H1 (cell line): ENCODE measurements at regions not wholly inside any gene's neighbourhood (a gene's known extent, or its start where the extent isn't known, plus 50 kb on each side); places are given as distances from the start of the nearest gene placed in this dataset.

ENCODE experiments used
- CTCF ChIA-PET: fragments of 300-600 bp; sonication (Branson Sonifier 250); formaldehyde crosslinking; loops from one replicate; lab custom pipeline; 2021; ENCODE audit not compliant: partially characterized antibody; lab: Charles Lee
- POLR2A ChIA-PET: fragments of 300-600 bp; sonication (Branson Sonifier 250); formaldehyde crosslinking; loops from one replicate; lab custom pipeline; 2021; ENCODE audit warnings: inconsistent platforms; ENCODE audit not compliant: partially characterized antibody; lab: Charles Lee
- DNase-seq, 2 experiments: peaks; one replicate each; pipeline versions ENCODE4 v3.0.0 to v3.0.0-alpha.2; 2010 to 2022; ENCODE audit warnings: low spot score in 2 of 2, low read depth in 1 of 2, mixed read lengths in 1 of 2
- FAIRE-seq: peaks from 2 replicates; lab custom pipeline; 2011; peaks lifted over from hg19 to GRCh38; lab: Jason Lieb, UNC
- H2AFZ ChIP-seq: 2 replicates; pipeline ENCODE4 v1.8.1; 2012; ENCODE audit warnings: low read length, inconsistent platforms
- H2AK5ac ChIP-seq: 2 replicates; pipeline ENCODE4 v1.6.1; 2013; ENCODE audit warnings: low read depth, low read length
- H2BK120ac ChIP-seq: replicated peaks from 2 replicates; pipeline ENCODE3; 2013; ENCODE audit warnings: low read depth, low read length, inconsistent platforms
- H2BK12ac ChIP-seq: 2 replicates; pipeline ENCODE4 v1.6.1; 2013; ENCODE audit warnings: low read depth, low read length
- H2BK15ac ChIP-seq: 2 replicates; pipeline ENCODE4 v1.6.1; 2013; ENCODE audit warnings: low read length
- H2BK20ac ChIP-seq: 2 replicates; pipeline ENCODE4 v1.6.1; 2013; ENCODE audit warnings: low read length
- H2BK5ac ChIP-seq: 2 replicates; pipeline ENCODE4 v1.6.1; 2013; ENCODE audit warnings: low read depth, low read length
- H3K14ac ChIP-seq: 2 replicates; pipeline ENCODE4 v1.6.1; 2013; ENCODE audit warnings: inconsistent platforms; ENCODE audit not compliant: insufficient read length
- H3K18ac ChIP-seq: 2 replicates; pipeline ENCODE4 v1.6.1; 2013; ENCODE audit warnings: low read length; ENCODE audit errors: extremely low read depth
- H3K23ac ChIP-seq: 2 replicates; pipeline ENCODE4 v1.6.1; 2013; ENCODE audit warnings: inconsistent platforms; ENCODE audit not compliant: insufficient read length
- H3K23me2 ChIP-seq: 2 replicates; pipeline ENCODE4 v1.6.1; 2013; ENCODE audit warnings: low read depth, low read length
- H3K27ac ChIP-seq: 2 replicates; pipeline ENCODE4 v1.6.1; 2011; ENCODE audit warnings: low read depth, low read length, inconsistent platforms
- H3K27me3 ChIP-seq, 4 experiments: replicated peaks in 1 of 4; 1 replicate in 1 of 4; 2 replicates in 3 of 4; pipeline versions ENCODE4 v1.6.1 to v1.8.1; 2011 to 2013; ENCODE audit warnings: low read length in 3 of 4, mild to moderate bottlenecking in 3 of 4, inconsistent platforms in 2 of 4, mixed read lengths in 2 of 4, moderate library complexity in 1 of 4; ENCODE audit not compliant: control insufficient read depth in 3 of 4, insufficient read depth in 3 of 4; ENCODE audit errors: extremely low read depth in 1 of 4
- H3K36me3 ChIP-seq, 4 experiments: 2 replicates each; pipeline versions ENCODE4 v1.6.1 to v1.8.1; 2011 to 2013; ENCODE audit warnings: mild to moderate bottlenecking in 4 of 4, low read length in 3 of 4, moderate library complexity in 2 of 4, control low read depth in 1 of 4, inconsistent platforms in 1 of 4; ENCODE audit not compliant: insufficient read depth in 4 of 4, control insufficient read depth in 2 of 4
- H3K4ac ChIP-seq: replicated peaks from 2 replicates; pipeline ENCODE3; 2013; ENCODE audit warnings: low read length, low read depth, mixed read lengths, inconsistent platforms; ENCODE audit not compliant: insufficient read length
- H3K4me1 ChIP-seq, 4 experiments: replicated peaks in 1 of 4; 1 replicate in 1 of 4; 2 replicates in 3 of 4; pipeline versions ENCODE4 v1.6.1 to v1.8.1; 2011 to 2013; ENCODE audit warnings: low read length in 3 of 4, inconsistent platforms in 2 of 4, mixed read lengths in 1 of 4; ENCODE audit not compliant: insufficient read depth in 4 of 4, control insufficient read depth in 3 of 4
- H3K4me2 ChIP-seq, 2 experiments: 2 replicates each; pipeline versions ENCODE4 v1.6.1 to v1.8.1; 2011 to 2013; ENCODE audit warnings: low read depth in 2 of 2, low read length in 2 of 2, control low read depth in 1 of 2, inconsistent platforms in 1 of 2, mild to moderate bottlenecking in 1 of 2; ENCODE audit not compliant: insufficient read depth in 1 of 2
- H3K4me3 ChIP-seq, 4 experiments: fragments of 200-600, 300-600 bp in 1 of 4; sonication (generic), shearing (Covaris generic), sonication (Bioruptor Twin) in 1 of 4; 2 replicates each; pipeline versions ENCODE4 v1.5.1 to v1.8.1; 2011 to 2016; ENCODE audit warnings: low read length in 4 of 4, low read depth in 3 of 4, control low read depth in 2 of 4, inconsistent platforms in 2 of 4, mild to moderate bottlenecking in 2 of 4, mixed read lengths in 1 of 4, moderate library complexity in 1 of 4; ENCODE audit not compliant: insufficient read depth in 2 of 4; ENCODE audit errors: extremely low read depth in 1 of 4
- H3K56ac ChIP-seq: replicated peaks from 2 replicates; pipeline ENCODE3; 2013; ENCODE audit warnings: low read depth, mild to moderate bottlenecking, mixed read lengths, low read length, inconsistent platforms; ENCODE audit not compliant: insufficient read length
- H3K79me1 ChIP-seq: 2 replicates; pipeline ENCODE4 v1.6.1; 2013; ENCODE audit warnings: low read depth, low read length, control low read depth
- H3K79me2 ChIP-seq, 2 experiments: 2 replicates each; pipeline versions ENCODE4 v1.6.1 to v1.8.1; 2012 to 2013; ENCODE audit warnings: low read length in 2 of 2, mild to moderate bottlenecking in 2 of 2, inconsistent platforms in 1 of 2; ENCODE audit not compliant: insufficient read depth in 2 of 2, control insufficient read depth in 1 of 2
- H3K9ac ChIP-seq, 4 experiments: replicated peaks in 1 of 4; 1 replicate in 1 of 4; 2 replicates in 3 of 4; pipeline versions ENCODE4 v1.6.1 to v1.8.1; 2011 to 2013; ENCODE audit warnings: low read depth in 3 of 4, low read length in 3 of 4, control low read depth in 2 of 4, mild to moderate bottlenecking in 2 of 4, moderate library complexity in 2 of 4, inconsistent platforms in 1 of 4; ENCODE audit errors: extremely low read depth in 1 of 4
- H3K9me3 ChIP-seq, 2 experiments: 2 replicates each; pipeline versions ENCODE4 v1.6.1 to v1.8.1; 2012 to 2013; ENCODE audit warnings: mild to moderate bottlenecking in 2 of 2, moderate library complexity in 2 of 2, control low read depth in 1 of 2, inconsistent platforms in 1 of 2, low read depth in 1 of 2, low read length in 1 of 2, mixed read lengths in 1 of 2; ENCODE audit not compliant: insufficient read depth in 2 of 2
- H4K20me1 ChIP-seq, 2 experiments: replicated peaks in 1 of 2; 2 replicates each; pipeline versions ENCODE3 to v1.8.1; 2011 to 2013; ENCODE audit warnings: inconsistent platforms in 2 of 2, low read length in 2 of 2, mild to moderate bottlenecking in 1 of 2; ENCODE audit not compliant: insufficient read depth in 2 of 2, control insufficient read depth in 1 of 2
- H4K5ac ChIP-seq: 2 replicates; pipeline ENCODE4 v1.6.1; 2013; ENCODE audit warnings: low read length, low read depth, mixed read lengths, inconsistent platforms; ENCODE audit not compliant: insufficient read length
- H4K8ac ChIP-seq: 2 replicates; pipeline ENCODE4 v1.8.0; 2013; ENCODE audit warnings: mild to moderate bottlenecking, moderate library complexity, low read length, inconsistent platforms; ENCODE audit not compliant: insufficient read depth; ENCODE audit errors: extremely low read depth
- H4K91ac ChIP-seq: replicated peaks from 2 replicates; pipeline ENCODE3; 2013; ENCODE audit warnings: low read length, mixed read lengths, inconsistent platforms; ENCODE audit not compliant: insufficient read length
- ASH2L ChIP-seq: fragments of 200-600, 300-600 bp; sonication (generic); IDR thresholded peaks from one replicate; pipeline ENCODE4 v1.7.1; 2017; ENCODE audit warnings: low read length
- CTCF ChIP-seq, 3 experiments: IDR thresholded peaks; 1 replicate in 2 of 3; 2 replicates in 1 of 3; pipeline versions ENCODE4 v1.5.1 to v1.6.1; 2011; ENCODE audit warnings: low read length in 3 of 3, mild to moderate bottlenecking in 3 of 3, inconsistent platforms in 2 of 3, low read depth in 1 of 3, moderate library complexity in 1 of 3; ENCODE audit not compliant: insufficient read depth in 1 of 3; ENCODE audit errors: control extremely low read depth in 1 of 3
- FOSL1 ChIP-seq: IDR thresholded peaks from 2 replicates; pipeline ENCODE4 v1.6.1; 2011; ENCODE audit warnings: mild to moderate bottlenecking, low read depth, low read length, moderate library complexity; ENCODE audit not compliant: insufficient read depth
- GABPA ChIP-seq: IDR thresholded peaks from 2 replicates; pipeline ENCODE4 v1.6.1; 2011; ENCODE audit warnings: mild to moderate bottlenecking, low read length, moderate library complexity, borderline replicate concordance; ENCODE audit not compliant: insufficient read depth
- JUND ChIP-seq: IDR thresholded peaks from 2 replicates; pipeline ENCODE4 v1.6.1; 2011; ENCODE audit warnings: mild to moderate bottlenecking, improper control_type of control experiment, low read length
- KDM4A ChIP-seq: IDR thresholded peaks from one replicate; pipeline ENCODE4 v1.7.1; 2012; ENCODE audit warnings: low read depth, mild to moderate bottlenecking, moderate library complexity, low read length, inconsistent platforms; ENCODE audit not compliant: severe bottlenecking
- POLR2A ChIP-seq, 2 experiments: IDR thresholded peaks; 1 replicate in 1 of 2; 2 replicates in 1 of 2; pipeline ENCODE4 v1.6.1; 2011; ENCODE audit warnings: low read depth in 2 of 2, low read length in 2 of 2, mild to moderate bottlenecking in 2 of 2; ENCODE audit errors: control extremely low read depth in 1 of 2
- RNF2 ChIP-seq: fragments of 200-900, 300-1000 bp; sonication (generic); IDR thresholded peaks from 2 replicates; pipeline ENCODE4 v1.7.1; 2016; ENCODE audit warnings: borderline replicate concordance, low read depth, mild to moderate bottlenecking, antibody characterized with exemption, low read length; ENCODE audit not compliant: poor library complexity, severe bottlenecking; ENCODE audit errors: missing control alignments
- TAF7 ChIP-seq: optimal IDR thresholded peaks from 2 replicates; pipeline ENCODE3; 2011; ENCODE audit warnings: low read depth, mild to moderate bottlenecking, inconsistent platforms, low read length, moderate library complexity, borderline replicate concordance
- ZNF274 ChIP-seq: IDR thresholded peaks from 2 replicates; pipeline ENCODE4 v1.7.0; 2012; ENCODE audit warnings: low read length, borderline replicate concordance; ENCODE audit errors: extremely low read depth
- WGBS, 2 experiments: shearing (Covaris generic) in 1 of 2; methylation state at CpG; one replicate each; pipeline versions ENCODE4 v1.1.6 to v1.1.7; 2013 to 2015; ENCODE audit warnings: low lambda C conversion rate in 2 of 2, mixed read lengths in 2 of 2, inconsistent platforms in 1 of 2, low coverage in 1 of 2, missing lambda C conversion rate in 1 of 2; ENCODE audit not compliant: insufficient replicate concordance in 2 of 2, insufficient coverage in 1 of 2, insufficient read length in 1 of 2; ENCODE audit errors: extremely low coverage in 1 of 2, missing lambda C conversion rate in 1 of 2; 5-methylcytosine and 5-hydroxymethylcytosine counted together

GRCh38 chr2:49515996-49516782, 361.9 kb upstream of the FSHR start:
- Histone ChIP-seq H4K8ac (no peak overlapping the region), H2BK12ac (no peak overlapping the region), H3K4ac (no peak overlapping the region), H2AFZ (no peak overlapping the region), H3K4me1 (no peaks in the 10 kb centered on the region), H3K9ac (no peak overlapping the region), H3K4me2 (no peak overlapping the region), H3K23me2 (no peaks in the 10 kb centered on the region), H4K5ac (no peak overlapping the region), H3K23ac (no peak overlapping the region), H4K91ac (no peak overlapping the region), H3K27ac (no peak overlapping the region), H3K36me3 (no peaks in the 10 kb centered on the region), H3K14ac (no peak overlapping the region), H2BK5ac (no peak overlapping the region), H2AK5ac (no peak overlapping the region), H3K56ac (no peak overlapping the region), H2BK15ac (no peak overlapping the region), H3K9me3 (no peaks in the 10 kb centered on the region), H3K4me3 (no peak overlapping the region), H2BK120ac (no peak overlapping the region), H3K18ac (no peak overlapping the region), H3K79me1 (no peaks in the 10 kb centered on the region), H4K20me1 (no peaks in the 10 kb centered on the region), H2BK20ac (no peak overlapping the region), H3K79me2 (no peaks in the 10 kb centered on the region), H3K27me3 (no peaks in the 10 kb centered on the region)
- 94% methylated on average over 2 of the region's 2 CpGs; no CpG with 5 or more reads in 1 of the 2 experiments for WGBS, 2 experiments
- DNase-seq (no peak), FAIRE-seq (no peak)
- ChIA-PET POLR2A (no interaction called here), CTCF (interaction anchor here (1.2 to 1.5 kb wide), 2 partner anchors 416 to 570 kb away, joined by 3 read pairs; no protein-coding TSS in a partner anchor)
- no peak for TF ChIP-seq JUND
- TF ChIP-seq TAF7 = no peak
- no peak for TF ChIP-seq RNF2
- no peak for TF ChIP-seq ZNF274
- TF ChIP-seq ASH2L = no peak
- no peak for TF ChIP-seq FOSL1
- TF ChIP-seq POLR2A (IDR thresholded peaks at IDR 0.05; ENCODE audit: control extremely low read depth in 1 of 2, low read depth in 2 of 2, low read length in 2 of 2) = no peak
- TF ChIP-seq CTCF (IDR thresholded peaks at IDR 0.05; ENCODE audit: control extremely low read depth in 1 of 3, insufficient read depth in 1 of 3, low read depth in 1 of 3, low read length in 3 of 3) = no peak
- no peak for TF ChIP-seq KDM4A
- no peak for TF ChIP-seq GABPA
